Head of caudate nucleus (tissue), 42 donors: ENCODE measurements at regions not wholly inside any gene's neighbourhood (a gene's known extent, or its start where the extent isn't known, plus 50 kb on each side); places are given as distances from the start of the nearest gene placed in this dataset.
"Not testable (repeated sequence)": the region's sequence is repeated elsewhere in the genome, so short reads cannot be mapped to it uniquely, and the experiment has no call there.

ENCODE experiments used
- DNase-seq, 42 donors: peaks; one replicate each; pipeline versions ENCODE4 v3.0.0 to v3.0.0-alpha.2; 2020 to 2021; ENCODE audit warnings: mixed read lengths in 7 of 42
- intact Hi-C: fragments of 100-400 bp; cut with DNase I; formaldehyde crosslinking; loops from one replicate; pipeline ENCODE4 v1.15.0; 2022

- intact Hi-C loops: no loop called here
- no peak for DNase-seq
Observed at GRCh38 chr18:64807560-64807959, 658.7 kb upstream of the LINC00305 start.

DNA sequence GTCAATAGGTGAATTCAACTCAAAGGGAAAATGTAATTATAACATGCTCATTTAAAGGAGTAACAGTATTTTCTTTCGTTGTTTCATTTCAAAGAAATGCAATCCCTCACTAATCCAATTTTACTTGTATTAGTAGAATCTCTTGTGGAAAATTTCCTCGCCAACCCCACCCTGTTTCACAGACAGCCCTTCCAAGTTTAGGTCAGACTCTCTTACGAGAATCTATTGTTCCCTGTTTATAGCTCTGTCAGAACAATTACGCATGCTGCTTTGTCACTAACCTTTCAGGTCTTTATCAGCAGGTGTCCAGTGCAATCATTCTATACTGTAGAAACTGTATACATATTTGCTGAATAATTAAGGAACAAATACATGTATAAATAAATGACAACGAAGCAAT is 657.8 kb upstream of the LINC00305 start:
- intact Hi-C loops: no loop called here
- DNase-seq: no peak

- DNase-seq: peak in 34 of 42 donors; percentile 2 to 79 (median 40)
- intact Hi-C loops: no loop called here
Observed at GRCh38 chr18:64806232-64806631, 657.3 kb upstream of the LINC00305 start.

GRCh38 chr18:64803471-64803870 is 654.6 kb upstream of the LINC00305 start:
- DNase-seq: no peak
- intact Hi-C loops: no loop called here

- no peak for DNase-seq
- intact Hi-C loops: no loop called here
Observed at GRCh38 chr18:64800151-64800550, 651.3 kb upstream of the LINC00305 start.

DNA sequence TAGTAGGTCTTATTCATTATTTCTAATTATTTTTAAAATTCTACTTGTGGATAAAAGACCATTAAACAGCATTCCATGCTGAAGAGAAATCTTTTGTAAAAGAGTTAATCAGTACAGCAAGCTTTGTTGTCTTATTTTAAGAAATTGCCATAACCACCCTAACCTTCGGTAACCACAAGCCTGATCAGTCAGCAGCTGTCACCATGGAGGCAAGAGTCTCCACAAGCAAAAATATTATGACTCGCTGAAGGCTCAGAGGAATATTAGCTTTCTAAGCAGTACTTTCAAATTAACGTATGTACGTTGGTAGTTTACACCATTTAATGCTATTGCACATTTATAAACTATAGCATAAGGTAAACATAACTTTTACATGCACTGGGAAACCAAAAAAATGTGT is 650.5 kb upstream of the LINC00305 start:
- no peak for DNase-seq
- intact Hi-C loops: no loop called here

- intact Hi-C loops: no loop called here
- DNase-seq: no peak
Observed at GRCh38 chr18:64791236-64791635, 642.3 kb upstream of the LINC00305 start.

DNA sequence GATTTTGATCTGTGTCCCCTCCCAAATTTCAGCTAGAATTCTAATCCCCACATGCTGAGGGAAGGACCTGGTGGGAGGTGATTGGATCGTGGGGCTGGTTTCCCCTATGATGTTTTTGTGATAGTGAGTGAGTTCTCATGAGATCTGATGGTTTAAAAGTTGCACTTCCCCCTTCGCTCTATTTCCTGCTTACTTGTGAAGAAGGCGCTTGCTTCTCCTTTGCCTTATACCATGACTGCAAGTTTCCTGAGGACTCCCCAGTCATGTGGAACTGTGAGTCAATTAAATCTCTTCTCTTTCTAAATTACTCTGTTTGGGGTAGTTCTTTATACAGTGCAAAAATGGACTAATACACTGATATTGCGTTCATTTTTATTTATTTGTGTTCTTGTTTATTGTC is 636.8 kb upstream of the LINC00305 start:
- DNase-seq: no peak
- intact Hi-C loops: no loop called here

GRCh38 chr18:64777556-64777955 is 628.7 kb upstream of the LINC00305 start:
- intact Hi-C loops: no loop called here
- DNase-seq: no peak

GRCh38 chr18:64765908-64766307 is 617.0 kb upstream of the LINC00305 start:
- intact Hi-C loops: no loop called here
- DNase-seq: no peak

DNA sequence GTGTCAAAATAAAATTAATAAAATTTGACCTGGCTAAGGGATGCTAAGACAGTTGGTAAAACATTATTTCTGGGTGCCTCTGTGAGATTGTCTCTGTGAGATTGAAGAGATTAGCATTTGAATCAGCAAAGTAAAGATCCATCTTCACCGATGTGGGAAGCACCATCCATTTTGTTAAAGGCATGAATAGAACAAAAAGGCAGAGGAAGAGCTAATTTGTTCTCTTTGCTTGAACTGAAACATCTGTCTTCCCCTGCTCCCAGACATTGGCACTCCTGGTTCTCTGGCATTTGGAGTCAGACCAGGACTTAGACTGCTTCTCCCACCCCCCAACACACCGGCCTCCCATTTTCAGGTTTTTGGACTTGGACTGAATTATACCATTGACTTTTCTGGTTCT is 603.8 kb upstream of the LINC00305 start:
- intact Hi-C loops: no loop called here
- no peak for DNase-seq

GRCh38 chr18:64749884-64750283 is 601.0 kb upstream of the LINC00305 start:
- intact Hi-C loops: no loop called here
- DNase-seq: no peak

GRCh38 chr18:64747803-64748202 is 598.9 kb upstream of the LINC00305 start:
- no peak for DNase-seq
- intact Hi-C loops: no loop called here

- intact Hi-C loops: no loop called here
- DNase-seq: no peak
Observed at GRCh38 chr18:64742898-64743297, 594.0 kb upstream of the LINC00305 start.

- intact Hi-C loops: no loop called here
- no peak for DNase-seq
Observed at GRCh38 chr18:64734063-64734462, 585.2 kb upstream of the LINC00305 start.

DNA sequence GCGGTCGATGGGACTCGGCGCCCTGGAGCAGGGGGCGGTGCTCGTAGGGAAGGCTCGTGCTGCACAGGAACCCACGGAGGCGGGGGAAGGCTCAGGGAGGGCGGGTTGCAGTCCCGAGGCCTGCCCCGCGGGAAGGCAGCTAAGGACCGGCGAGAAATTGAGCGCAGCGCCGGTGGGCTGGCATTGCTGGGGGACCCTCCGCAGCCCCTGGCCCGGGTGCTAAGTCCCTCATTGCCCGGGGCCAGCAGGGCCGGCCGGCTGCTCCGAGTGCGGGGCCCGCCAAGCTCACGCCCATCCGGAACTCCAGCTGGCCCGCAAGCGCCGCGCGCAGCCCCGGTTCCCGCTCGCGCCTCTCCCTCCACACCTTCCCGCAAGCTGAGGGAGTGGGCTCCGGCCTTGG is 576.8 kb upstream of the LINC00305 start:
- intact Hi-C loops, DNase-seq: not testable (repeated sequence)

DNA sequence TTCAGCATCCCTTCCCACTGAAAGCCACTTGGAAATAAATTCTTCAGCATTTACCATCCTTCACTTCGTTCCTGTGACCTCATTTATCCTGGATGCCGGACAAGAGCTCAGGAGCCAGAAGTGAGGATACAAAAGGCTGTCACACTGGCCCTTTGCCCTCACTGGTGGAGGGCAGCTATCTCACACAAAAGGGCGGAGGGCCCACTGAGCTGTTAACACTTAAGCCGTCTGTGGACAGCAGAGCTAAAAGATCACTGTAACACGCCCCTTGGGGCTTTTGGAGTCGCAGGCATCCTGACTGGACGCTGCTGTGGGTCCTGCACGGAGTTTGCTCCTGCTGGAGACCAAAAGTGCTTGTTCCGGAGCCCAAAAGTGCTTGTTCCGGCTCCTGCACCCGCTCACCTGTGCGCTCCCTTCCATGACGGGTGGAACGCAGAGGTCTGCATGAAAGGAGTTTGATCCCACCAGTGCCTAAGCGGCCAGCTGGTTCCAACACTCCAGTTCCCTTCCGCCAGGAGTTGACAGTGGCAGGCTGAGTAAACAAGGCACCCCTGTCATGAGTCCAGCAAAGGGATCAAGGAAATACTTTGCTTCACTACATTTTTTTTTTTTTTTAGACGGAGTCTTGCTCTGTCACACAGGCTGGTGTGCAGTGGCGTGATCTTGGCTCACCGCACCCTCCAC is 572.0 kb upstream of the LINC00305 start:
- no peak for DNase-seq
- intact Hi-C loops: no loop called here

DNA sequence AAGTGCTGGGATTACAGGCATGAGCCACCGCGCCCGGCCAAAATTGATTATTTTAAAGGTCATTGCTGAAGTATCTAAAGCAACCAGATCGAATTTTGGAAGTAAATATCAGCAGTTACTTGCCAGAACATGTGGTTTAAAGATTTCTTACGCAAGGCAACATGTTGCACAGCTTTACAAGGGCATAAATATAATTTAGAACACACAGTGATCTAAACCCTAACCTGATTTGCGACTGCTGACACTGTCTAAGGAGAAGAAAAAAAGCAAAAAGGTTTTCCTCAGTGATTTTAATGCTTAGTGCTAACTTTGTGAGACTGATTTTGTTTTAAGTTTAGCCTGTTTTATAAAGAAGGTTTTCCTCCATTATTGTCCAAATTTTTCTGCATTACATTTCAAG is 569.9 kb upstream of the LINC00305 start:
- no peak for DNase-seq
- intact Hi-C loops: no loop called here

- no peak for DNase-seq
- intact Hi-C loops: no loop called here
Observed at GRCh38 chr18:64717026-64717425, 568.1 kb upstream of the LINC00305 start.

GRCh38 chr18:64714086-64714485 is 565.2 kb upstream of the LINC00305 start:
- intact Hi-C loops: no loop called here
- no peak for DNase-seq

- no peak for DNase-seq
- intact Hi-C loops: no loop called here
Observed at GRCh38 chr18:64713284-64713683, 564.4 kb upstream of the LINC00305 start.

- intact Hi-C loops: no loop called here
- DNase-seq: no peak
Observed at GRCh38 chr18:64712035-64712434, 563.1 kb upstream of the LINC00305 start.
